ENCODE measurements at regions not wholly inside any gene's neighbourhood (a gene's known extent, or its start where the extent isn't known, plus 50 kb on each side); places are given as distances from the start of the nearest gene placed in this dataset.

- no peak for DNase-seq
Observed at GRCh38 chr20:58600756-58601155, 50.3 kb upstream of the STX16 start.

GRCh38 chr20:58599966-58600365 is 51.1 kb upstream of the STX16 start:
- no peak for DNase-seq

GRCh38 chr20:58598211-58599015 is 52.7 kb upstream of the STX16 start:
- no peak for DNase-seq

GRCh38 chr20:58597249-58597891 is 53.7 kb upstream of the STX16 start:
- DNase-seq, result no peak

- DNase-seq, result no peak
Observed at GRCh38 chr20:58596750-58597248, 54.3 kb upstream of the STX16 start.

GRCh38 chr20:58596244-58596643 is 54.8 kb upstream of the STX16 start:
- DNase-seq, result no peak

- no peak for DNase-seq
Observed at GRCh38 chr20:58595167-58595566, 55.9 kb upstream of the STX16 start.

GRCh38 chr20:58593880-58594638 is 57.0 kb upstream of the STX16 start:
- DNase-seq, result no peak

- no peak for DNase-seq
Observed at GRCh38 chr20:58592076-58592695, 58.9 kb upstream of the STX16 start.

- DNase-seq, result no peak
Observed at GRCh38 chr20:58590679-58591473, 60.2 kb upstream of the STX16 start.

GRCh38 chr20:58587467-58587866 is 63.6 kb upstream of the STX16 start:
- no peak for DNase-seq

GRCh38 chr20:58586565-58587093 is 64.5 kb upstream of the STX16 start:
- no peak for DNase-seq

GRCh38 chr20:58585753-58586540 is 65.1 kb upstream of the STX16 start:
- no peak for DNase-seq

GRCh38 chr20:58584881-58585752 is 66.0 kb upstream of the STX16 start:
- DNase-seq, result no peak

GRCh38 chr20:58584051-58584824 is 66.8 kb upstream of the STX16 start:
- no peak for DNase-seq

GRCh38 chr20:58583586-58583985 is 67.5 kb upstream of the STX16 start:
- no peak for DNase-seq

- DNase-seq, result no peak
Observed at GRCh38 chr20:58583176-58583575, 67.9 kb upstream of the STX16 start.

GRCh38 chr20:58580474-58580835 is 65.3 kb upstream of the APCDD1L start:
- DNase-seq, result no peak
